GM12872 (cell line): ENCODE measurements at regions not wholly inside any gene's neighbourhood (a gene's known extent, or its start where the extent isn't known, plus 50 kb on each side); places are given as distances from the start of the nearest gene placed in this dataset.

ENCODE experiments used
- TF ChIP-seq, protein P1 (sequence below): IDR thresholded peaks from 3 replicates; pipeline ENCODE4 v1.5.1; 2011; ENCODE audit warnings: low read depth, mild to moderate bottlenecking, low read length, moderate library complexity; ENCODE audit not compliant: insufficient read depth

DNA sequence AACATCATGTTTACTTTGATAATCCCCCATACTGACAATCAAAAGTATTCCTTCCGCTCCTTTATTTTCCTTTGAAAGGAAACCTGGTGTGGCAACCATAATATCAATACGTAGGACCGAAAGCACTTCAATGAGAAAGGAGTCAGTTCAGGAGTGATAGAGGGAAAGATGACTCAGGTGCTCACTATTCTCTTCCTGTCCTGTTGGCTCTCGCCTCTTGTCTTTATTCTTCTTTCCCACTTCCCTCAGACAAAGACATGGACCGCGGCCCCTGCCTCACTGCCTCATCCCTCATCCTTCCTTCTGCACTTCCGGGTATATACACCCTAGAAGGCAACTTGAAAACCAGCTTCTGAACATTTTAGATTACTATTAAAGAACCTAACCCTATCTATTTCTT is 49.8 kb upstream of the TNIP3 start:
- TF ChIP-seq, protein P1, sequence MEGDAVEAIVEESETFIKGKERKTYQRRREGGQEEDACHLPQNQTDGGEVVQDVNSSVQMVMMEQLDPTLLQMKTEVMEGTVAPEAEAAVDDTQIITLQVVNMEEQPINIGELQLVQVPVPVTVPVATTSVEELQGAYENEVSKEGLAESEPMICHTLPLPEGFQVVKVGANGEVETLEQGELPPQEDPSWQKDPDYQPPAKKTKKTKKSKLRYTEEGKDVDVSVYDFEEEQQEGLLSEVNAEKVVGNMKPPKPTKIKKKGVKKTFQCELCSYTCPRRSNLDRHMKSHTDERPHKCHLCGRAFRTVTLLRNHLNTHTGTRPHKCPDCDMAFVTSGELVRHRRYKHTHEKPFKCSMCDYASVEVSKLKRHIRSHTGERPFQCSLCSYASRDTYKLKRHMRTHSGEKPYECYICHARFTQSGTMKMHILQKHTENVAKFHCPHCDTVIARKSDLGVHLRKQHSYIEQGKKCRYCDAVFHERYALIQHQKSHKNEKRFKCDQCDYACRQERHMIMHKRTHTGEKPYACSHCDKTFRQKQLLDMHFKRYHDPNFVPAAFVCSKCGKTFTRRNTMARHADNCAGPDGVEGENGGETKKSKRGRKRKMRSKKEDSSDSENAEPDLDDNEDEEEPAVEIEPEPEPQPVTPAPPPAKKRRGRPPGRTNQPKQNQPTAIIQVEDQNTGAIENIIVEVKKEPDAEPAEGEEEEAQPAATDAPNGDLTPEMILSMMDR = no peak
